H9 (cell line): ENCODE measurements at regions not wholly inside any gene's neighbourhood (a gene's known extent, or its start where the extent isn't known, plus 50 kb on each side); places are given as distances from the start of the nearest gene placed in this dataset.
A peak's percentile ranks its signal among the peaks of the same experiment; 100 is the strongest.

Experiments used
- DNase-seq: peaks from one replicate; pipeline ENCODE4 v3.0.0-alpha.2; 2017
- H2AFZ ChIP-seq: one replicate; pipeline ENCODE4 v1.6.1; 2013; ENCODE audit warnings: mild to moderate bottlenecking, low read length, control low read depth, moderate library complexity
- H2AK5ac ChIP-seq: 2 replicates; pipeline ENCODE4 v1.6.1; 2013; ENCODE audit warnings: low read length, control low read depth, mixed read lengths; ENCODE audit not compliant: insufficient read length
- H2BK120ac ChIP-seq: one replicate; pipeline ENCODE4 v1.6.1; 2013; ENCODE audit warnings: low read depth, mild to moderate bottlenecking, low read length, control low read depth, inconsistent platforms; ENCODE audit not compliant: poor library complexity, severe bottlenecking
- H2BK12ac ChIP-seq: 2 replicates; pipeline ENCODE4 v1.6.1; 2013; ENCODE audit warnings: low read length, control low read depth, mixed read lengths, low read depth; ENCODE audit not compliant: insufficient read length
- H2BK15ac ChIP-seq: 2 replicates; pipeline ENCODE4 v1.6.1; 2013; ENCODE audit warnings: low read depth, low read length, control low read depth
- H2BK20ac ChIP-seq: one replicate; pipeline ENCODE4 v1.6.1; 2013; ENCODE audit warnings: low read depth, mild to moderate bottlenecking, low read length, control low read depth, inconsistent platforms; ENCODE audit not compliant: poor library complexity, severe bottlenecking
- H2BK5ac ChIP-seq: 2 replicates; pipeline ENCODE4 v1.6.1; 2013; ENCODE audit warnings: low read length, control low read depth, mixed read lengths; ENCODE audit not compliant: insufficient read length
- H3K14ac ChIP-seq: 2 replicates; pipeline ENCODE4 v1.6.1; 2013; ENCODE audit warnings: low read length, control low read depth; ENCODE audit not compliant: insufficient read depth
- H3K18ac ChIP-seq: 2 replicates; pipeline ENCODE4 v1.6.1; 2013; ENCODE audit warnings: low read depth, mild to moderate bottlenecking, mixed read lengths, low read length, control low read depth; ENCODE audit not compliant: insufficient read length
- H3K23ac ChIP-seq: 2 replicates; pipeline ENCODE4 v1.6.1; 2013; ENCODE audit warnings: low read length, control low read depth, mixed read lengths, low read depth; ENCODE audit not compliant: insufficient read length
- H3K23me2 ChIP-seq: 2 replicates; pipeline ENCODE4 v1.6.1; 2013; ENCODE audit warnings: low read depth, mild to moderate bottlenecking, mixed read lengths, low read length, control low read depth; ENCODE audit not compliant: insufficient read length, poor library complexity, severe bottlenecking
- H3K27ac ChIP-seq: 2 replicates; pipeline ENCODE4 v1.5.1; 2013; ENCODE audit warnings: low read length, control low read depth, mixed read lengths, low read depth; ENCODE audit not compliant: insufficient read length
- H3K27me3 ChIP-seq: 2 replicates; pipeline ENCODE4 v1.6.1; 2013; ENCODE audit warnings: low read length, control low read depth, inconsistent platforms; ENCODE audit not compliant: insufficient read depth
- H3K4ac ChIP-seq: 2 replicates; pipeline ENCODE4 v1.6.1; 2013; ENCODE audit warnings: low read depth, mild to moderate bottlenecking, control low read depth, inconsistent platforms, low read length, moderate library complexity
- H3K4me1 ChIP-seq: 2 replicates; pipeline ENCODE4 v1.6.1; 2013; ENCODE audit warnings: low read length, control low read depth, inconsistent platforms; ENCODE audit not compliant: insufficient read depth
- H3K4me2 ChIP-seq: 2 replicates; pipeline ENCODE4 v1.6.1; 2013; ENCODE audit warnings: low read length, control low read depth, mixed read lengths; ENCODE audit not compliant: insufficient read length, insufficient read depth
- H3K56ac ChIP-seq: 2 replicates; pipeline ENCODE4 v1.6.1; 2013; ENCODE audit warnings: low read depth, mild to moderate bottlenecking, mixed read lengths, low read length, control low read depth; ENCODE audit not compliant: insufficient read length
- H3K79me1 ChIP-seq: 2 replicates; pipeline ENCODE4 v1.6.1; 2013; ENCODE audit warnings: low read depth, mild to moderate bottlenecking, moderate library complexity, low read length, control low read depth, inconsistent platforms; ENCODE audit not compliant: insufficient read depth, poor library complexity, severe bottlenecking
- H3K79me2 ChIP-seq: 2 replicates; pipeline ENCODE4 v1.6.1; 2013; ENCODE audit warnings: low read length, control low read depth, inconsistent platforms; ENCODE audit not compliant: insufficient read depth
- H3K9ac ChIP-seq: 2 replicates; pipeline ENCODE4 v1.6.1; 2013; ENCODE audit warnings: low read length, control low read depth, mixed read lengths; ENCODE audit not compliant: insufficient read length; ENCODE audit errors: extremely low read depth
- H3K9me3 ChIP-seq: one replicate; pipeline ENCODE4 v1.6.1; 2013; ENCODE audit warnings: low read depth, low read length, inconsistent platforms; ENCODE audit not compliant: control insufficient read depth
- H3T11ph ChIP-seq: one replicate; pipeline ENCODE4 v1.6.1; 2013; ENCODE audit warnings: mild to moderate bottlenecking, low read length, control low read depth, inconsistent platforms
- H4K20me1 ChIP-seq: one replicate; pipeline ENCODE4 v1.6.1; 2013; ENCODE audit not compliant: control insufficient read depth, insufficient read length, insufficient read depth
- H4K5ac ChIP-seq: 2 replicates; pipeline ENCODE4 v1.6.1; 2013; ENCODE audit warnings: low read depth, mild to moderate bottlenecking, mixed read lengths, low read length, control low read depth; ENCODE audit not compliant: insufficient read length
- H4K8ac ChIP-seq: replicated peaks from 2 replicates; pipeline ENCODE4 v1.6.1; 2013; ENCODE audit warnings: low read length, control low read depth, mixed read lengths, low read depth; ENCODE audit not compliant: insufficient read length
- H4K91ac ChIP-seq: 2 replicates; pipeline ENCODE4 v1.6.1; 2013; ENCODE audit warnings: low read depth, mild to moderate bottlenecking, moderate library complexity, mixed read lengths, low read length, control low read depth; ENCODE audit not compliant: insufficient read length
- H3K27ac Mint-ChIP-seq, 3 experiments: 2 replicates in 2 of 3; 3 replicates in 1 of 3; pipeline ENCODE4 v1.8.0; 2020 to 2021; ENCODE audit warnings: mixed read lengths in 3 of 3, mild to moderate bottlenecking in 1 of 3, moderate library complexity in 1 of 3
- H3K27me3 Mint-ChIP-seq: 2 replicates; pipeline ENCODE4 v1.8.0; 2021; ENCODE audit warnings: low read depth, mild to moderate bottlenecking, moderate library complexity, mixed read lengths
- H3K36me3 Mint-ChIP-seq, 3 experiments: 2 replicates in 2 of 3; 3 replicates in 1 of 3; pipeline ENCODE4 v1.8.0; 2020 to 2021; ENCODE audit warnings: low read depth in 3 of 3, mixed read lengths in 3 of 3; ENCODE audit not compliant: insufficient read depth in 1 of 3
- H3K4me1 Mint-ChIP-seq, 2 experiments: 2 replicates each; pipeline ENCODE4 v1.8.0; 2020; ENCODE audit warnings: mixed read lengths in 2 of 2
- H3K4me3 Mint-ChIP-seq, 2 experiments: 2 replicates in 1 of 2; 3 replicates in 1 of 2; pipeline ENCODE4 v1.8.0; 2020 to 2021; ENCODE audit warnings: mild to moderate bottlenecking in 2 of 2, mixed read lengths in 2 of 2, moderate library complexity in 1 of 2
- H3K9me3 Mint-ChIP-seq, 2 experiments: 2 replicates in 1 of 2; 3 replicates in 1 of 2; pipeline ENCODE4 v1.8.0; 2020; ENCODE audit warnings: mild to moderate bottlenecking in 2 of 2, mixed read lengths in 2 of 2, moderate library complexity in 1 of 2
- WGBS: extraction: QIAGEN DNeasy Blood & Tissue Kit; methylation state at CpG from one replicate; pipeline ENCODE4 v1.1.7; 2013; ENCODE audit warnings: missing lambda C conversion rate, low lambda C conversion rate, mixed read lengths; ENCODE audit not compliant: insufficient read length; ENCODE audit errors: extremely low coverage; 5-methylcytosine and 5-hydroxymethylcytosine counted together
- TF ChIP-seq, protein P1 (sequence below): fragments of 200-600 bp; sonication (generic); conservative IDR thresholded peaks from 3 replicates; pipeline ENCODE4 v1.8.0; 2021; ENCODE audit warnings: antibody characterized with exemption, mild to moderate bottlenecking

DNA sequence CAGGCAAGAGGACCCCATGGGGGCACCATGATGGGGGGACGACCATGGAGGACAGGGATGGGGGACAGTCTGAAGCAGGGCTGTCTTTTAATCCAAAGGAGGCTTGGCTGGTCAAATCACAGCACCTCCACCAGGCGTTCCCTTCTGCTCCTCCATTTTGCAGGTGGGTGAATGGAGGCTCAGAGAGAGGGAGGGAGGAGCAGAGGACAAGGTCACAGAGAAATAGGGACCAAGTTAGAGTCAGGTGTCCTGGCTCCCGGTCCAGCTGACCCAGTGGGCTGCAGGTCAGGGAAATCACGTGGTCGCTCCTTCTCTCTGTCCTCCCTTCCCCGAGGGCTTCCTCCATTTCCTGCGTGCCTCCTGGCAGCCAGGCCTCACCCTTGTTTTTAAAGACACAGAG, 156.4 kb upstream of the SMIM23 start:
- Histone ChIP-seq H3K4me1 (peaks cover 7% of the 10 kb centered on the region; the same call in 1 of the 2 replicates), H3K23ac (no peak overlapping the region), H3K27me3 (peaks cover 14% of the 10 kb centered on the region), H4K5ac (no peak overlapping the region), H3K14ac (no peak overlapping the region), H3T11ph (no peak overlapping the region), H3K56ac (no peak overlapping the region), H3K79me2 (no peaks in the 10 kb centered on the region), H3K9ac (no peak overlapping the region), H3K23me2 (no peaks in the 10 kb centered on the region), H4K20me1 (no peaks in the 10 kb centered on the region), H2BK20ac (no peak overlapping the region), H3K4ac (no peak overlapping the region), H2BK15ac (no peak overlapping the region), H2BK12ac (no peak overlapping the region), H2AFZ (no peak overlapping the region), H3K79me1 (no peaks in the 10 kb centered on the region), H3K27ac (no peak overlapping the region), H2AK5ac (no peak overlapping the region), H3K4me2 (no peak overlapping the region), H3K9me3 (no peaks in the 10 kb centered on the region), H2BK5ac (no peak overlapping the region), H4K91ac (no peak overlapping the region), H2BK120ac (no peak overlapping the region), H4K8ac (no peak overlapping the region), H3K18ac (no peak overlapping the region)
- H3K27ac Mint-ChIP-seq = no peak overlapping the region
- WGBS = no CpG with 5 or more reads among the region's 7 CpGs
- TF ChIP-seq, protein P1, sequence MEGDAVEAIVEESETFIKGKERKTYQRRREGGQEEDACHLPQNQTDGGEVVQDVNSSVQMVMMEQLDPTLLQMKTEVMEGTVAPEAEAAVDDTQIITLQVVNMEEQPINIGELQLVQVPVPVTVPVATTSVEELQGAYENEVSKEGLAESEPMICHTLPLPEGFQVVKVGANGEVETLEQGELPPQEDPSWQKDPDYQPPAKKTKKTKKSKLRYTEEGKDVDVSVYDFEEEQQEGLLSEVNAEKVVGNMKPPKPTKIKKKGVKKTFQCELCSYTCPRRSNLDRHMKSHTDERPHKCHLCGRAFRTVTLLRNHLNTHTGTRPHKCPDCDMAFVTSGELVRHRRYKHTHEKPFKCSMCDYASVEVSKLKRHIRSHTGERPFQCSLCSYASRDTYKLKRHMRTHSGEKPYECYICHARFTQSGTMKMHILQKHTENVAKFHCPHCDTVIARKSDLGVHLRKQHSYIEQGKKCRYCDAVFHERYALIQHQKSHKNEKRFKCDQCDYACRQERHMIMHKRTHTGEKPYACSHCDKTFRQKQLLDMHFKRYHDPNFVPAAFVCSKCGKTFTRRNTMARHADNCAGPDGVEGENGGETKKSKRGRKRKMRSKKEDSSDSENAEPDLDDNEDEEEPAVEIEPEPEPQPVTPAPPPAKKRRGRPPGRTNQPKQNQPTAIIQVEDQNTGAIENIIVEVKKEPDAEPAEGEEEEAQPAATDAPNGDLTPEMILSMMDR = no peak
- peaks cover 83% of the 10 kb centered on the region for H3K27me3 Mint-ChIP-seq
- H3K4me3 Mint-ChIP-seq = no peak overlapping the region
- H3K9me3 Mint-ChIP-seq = peaks cover 0 to 7% of the 10 kb centered on the region in 2 experiments; a peak in 1 of 5 replicates
- DNase-seq = peak; percentile 27
- H3K4me1 Mint-ChIP-seq = peaks cover 11 to 12% of the 10 kb centered on the region in 2 experiments
- H3K36me3 Mint-ChIP-seq = no peaks in the 10 kb centered on the region; a peak in 1 of 7 replicates
